ENCODE measurements at regions not wholly inside any gene's neighbourhood (a gene's known extent, or its start where the extent isn't known, plus 50 kb on each side); places are given as distances from the start of the nearest gene placed in this dataset.
A peak's percentile ranks its signal among the peaks of the same experiment; 100 is the strongest.

GRCh38 chr11:123246749-123247495, 51.9 kb upstream of the CLMP start:
- FAIRE-seq (peak; percentile 68), DNase-seq (ENCODE audit: low read depth) (peak; percentile 61)
- TF ChIP-seq, protein P1, sequence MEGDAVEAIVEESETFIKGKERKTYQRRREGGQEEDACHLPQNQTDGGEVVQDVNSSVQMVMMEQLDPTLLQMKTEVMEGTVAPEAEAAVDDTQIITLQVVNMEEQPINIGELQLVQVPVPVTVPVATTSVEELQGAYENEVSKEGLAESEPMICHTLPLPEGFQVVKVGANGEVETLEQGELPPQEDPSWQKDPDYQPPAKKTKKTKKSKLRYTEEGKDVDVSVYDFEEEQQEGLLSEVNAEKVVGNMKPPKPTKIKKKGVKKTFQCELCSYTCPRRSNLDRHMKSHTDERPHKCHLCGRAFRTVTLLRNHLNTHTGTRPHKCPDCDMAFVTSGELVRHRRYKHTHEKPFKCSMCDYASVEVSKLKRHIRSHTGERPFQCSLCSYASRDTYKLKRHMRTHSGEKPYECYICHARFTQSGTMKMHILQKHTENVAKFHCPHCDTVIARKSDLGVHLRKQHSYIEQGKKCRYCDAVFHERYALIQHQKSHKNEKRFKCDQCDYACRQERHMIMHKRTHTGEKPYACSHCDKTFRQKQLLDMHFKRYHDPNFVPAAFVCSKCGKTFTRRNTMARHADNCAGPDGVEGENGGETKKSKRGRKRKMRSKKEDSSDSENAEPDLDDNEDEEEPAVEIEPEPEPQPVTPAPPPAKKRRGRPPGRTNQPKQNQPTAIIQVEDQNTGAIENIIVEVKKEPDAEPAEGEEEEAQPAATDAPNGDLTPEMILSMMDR (IDR thresholded peaks at IDR 0.05; ENCODE audit: insufficient read depth, low read length, severe bottlenecking) = peak; percentile 99

GRCh38 chr11:123245567-123245966, 50.5 kb upstream of the CLMP start:
- FAIRE-seq (no peak), DNase-seq (ENCODE audit: low read depth) (no peak)
- TF ChIP-seq, protein P1 (IDR thresholded peaks at IDR 0.05; ENCODE audit: insufficient read depth, low read length, severe bottlenecking) = no peak
- H3K4me3 ChIP-seq (ENCODE audit: low read depth, low read length) = no peak overlapping the region
- H3K27me3 ChIP-seq (ENCODE audit: control insufficient read depth, insufficient read depth, low read length) = no peaks in the 10 kb centered on the region
- H3K36me3 ChIP-seq (ENCODE audit: control insufficient read depth, insufficient read depth, low read length) = no peaks in the 10 kb centered on the region

More at GRCh38 chr11:123246749-123247495, 51.9 kb upstream of the CLMP start:
- Histone ChIP-seq H3K4me3 (ENCODE audit: low read depth, low read length) (no peak overlapping the region), H3K36me3 (ENCODE audit: control insufficient read depth, insufficient read depth, low read length) (no peaks in the 10 kb centered on the region), H3K27me3 (ENCODE audit: control insufficient read depth, insufficient read depth, low read length) (no peaks in the 10 kb centered on the region)

Data from bronchial epithelial cell (primary cell).